ENCODE measurements at regions not wholly inside any gene's neighbourhood (a gene's known extent, or its start where the extent isn't known, plus 50 kb on each side); places are given as distances from the start of the nearest gene placed in this dataset.

- Histone ChIP-seq H3K27me3 (replicated peaks; ENCODE audit: control insufficient read depth, insufficient read depth, low read length, poor library complexity, severe bottlenecking) (no peaks in the 10 kb centered on the region), H3K27ac (ENCODE audit: insufficient read depth, low read length, poor library complexity, severe bottlenecking) (no peak overlapping the region), H3K4me3 (ENCODE audit: insufficient read depth, low read depth, low read length, poor library complexity, severe bottlenecking) (no peak overlapping the region), H3K4me1 (ENCODE audit: control insufficient read depth, insufficient read depth, low read length, poor library complexity, severe bottlenecking) (no peaks in the 10 kb centered on the region), H3K9me3 (ENCODE audit: control insufficient read depth, low read length) (no peaks in the 10 kb centered on the region), H3K36me3 (ENCODE audit: control insufficient read depth, insufficient read depth, low read length) (no peaks in the 10 kb centered on the region)
- DNase-seq = no peak
These were observed 177.6 kb downstream of the STK31 start for GRCh38 chr7:23887660-23888059.

- Histone ChIP-seq H3K9me3 (ENCODE audit: control insufficient read depth, low read length) (no peaks in the 10 kb centered on the region), H3K27me3 (replicated peaks; ENCODE audit: control insufficient read depth, insufficient read depth, low read length, poor library complexity, severe bottlenecking) (no peaks in the 10 kb centered on the region), H3K36me3 (ENCODE audit: control insufficient read depth, insufficient read depth, low read length) (no peaks in the 10 kb centered on the region), H3K4me3 (ENCODE audit: insufficient read depth, low read depth, low read length, poor library complexity, severe bottlenecking) (no peak overlapping the region), H3K27ac (ENCODE audit: insufficient read depth, low read length, poor library complexity, severe bottlenecking) (no peak overlapping the region), H3K4me1 (ENCODE audit: control insufficient read depth, insufficient read depth, low read length, poor library complexity, severe bottlenecking) (peaks cover 2% of the 10 kb centered on the region)
- no peak for DNase-seq
These were observed 178.9 kb downstream of the STK31 start for GRCh38 chr7:23888958-23889357.

- H3K27ac ChIP-seq (ENCODE audit: insufficient read depth, low read length, poor library complexity, severe bottlenecking) = no peak overlapping the region
These were observed 179.5 kb downstream of the STK31 start for GRCh38 chr7:23889566-23889965.

GRCh38 chr7:23892019-23892418 lies 182.0 kb downstream of the STK31 start:
- Histone ChIP-seq H3K27ac (ENCODE audit: insufficient read depth, low read length, poor library complexity, severe bottlenecking) (no peak overlapping the region), H3K27me3 (replicated peaks; ENCODE audit: control insufficient read depth, insufficient read depth, low read length, poor library complexity, severe bottlenecking) (peaks cover 3% of the 10 kb centered on the region), H3K4me3 (ENCODE audit: insufficient read depth, low read depth, low read length, poor library complexity, severe bottlenecking) (no peak overlapping the region), H3K36me3 (ENCODE audit: control insufficient read depth, insufficient read depth, low read length) (no peaks in the 10 kb centered on the region), H3K4me1 (ENCODE audit: control insufficient read depth, insufficient read depth, low read length, poor library complexity, severe bottlenecking) (peaks cover 9% of the 10 kb centered on the region), H3K9me3 (ENCODE audit: control insufficient read depth, low read length) (no peaks in the 10 kb centered on the region)
- no peak for DNase-seq

More at GRCh38 chr7:23889566-23889965, 179.5 kb downstream of the STK31 start:
- no peaks in the 10 kb centered on the region for H3K36me3 ChIP-seq (ENCODE audit: control insufficient read depth, insufficient read depth, low read length)
- peaks cover 8% of the 10 kb centered on the region for H3K4me1 ChIP-seq (ENCODE audit: control insufficient read depth, insufficient read depth, low read length, poor library complexity, severe bottlenecking)
- H3K4me3 ChIP-seq (ENCODE audit: insufficient read depth, low read depth, low read length, poor library complexity, severe bottlenecking) = no peak overlapping the region
- H3K27me3 ChIP-seq (replicated peaks; ENCODE audit: control insufficient read depth, insufficient read depth, low read length, poor library complexity, severe bottlenecking) = peaks cover under 1% of the 10 kb centered on the region
- no peaks in the 10 kb centered on the region for H3K9me3 ChIP-seq (ENCODE audit: control insufficient read depth, low read length)
- no peak for DNase-seq

- Histone ChIP-seq H3K36me3 (ENCODE audit: control insufficient read depth, insufficient read depth, low read length) (no peaks in the 10 kb centered on the region), H3K9me3 (ENCODE audit: control insufficient read depth, low read length) (no peaks in the 10 kb centered on the region), H3K27me3 (replicated peaks; ENCODE audit: control insufficient read depth, insufficient read depth, low read length, poor library complexity, severe bottlenecking) (peaks cover 3% of the 10 kb centered on the region), H3K4me1 (ENCODE audit: control insufficient read depth, insufficient read depth, low read length, poor library complexity, severe bottlenecking) (peaks cover 9% of the 10 kb centered on the region), H3K27ac (ENCODE audit: insufficient read depth, low read length, poor library complexity, severe bottlenecking) (no peak overlapping the region), H3K4me3 (ENCODE audit: insufficient read depth, low read depth, low read length, poor library complexity, severe bottlenecking) (no peak overlapping the region)
- DNase-seq = no peak
These were observed 183.3 kb downstream of the STK31 start for GRCh38 chr7:23893176-23893941.

GRCh38 chr7:23893942-23894891 lies 184.2 kb downstream of the STK31 start:
- Histone ChIP-seq H3K9me3 (ENCODE audit: control insufficient read depth, low read length) (no peaks in the 10 kb centered on the region), H3K36me3 (ENCODE audit: control insufficient read depth, insufficient read depth, low read length) (no peaks in the 10 kb centered on the region), H3K27me3 (replicated peaks; ENCODE audit: control insufficient read depth, insufficient read depth, low read length, poor library complexity, severe bottlenecking) (peaks cover 3% of the 10 kb centered on the region), H3K4me1 (ENCODE audit: control insufficient read depth, insufficient read depth, low read length, poor library complexity, severe bottlenecking) (peaks cover 9% of the 10 kb centered on the region), H3K27ac (ENCODE audit: insufficient read depth, low read length, poor library complexity, severe bottlenecking) (no peak overlapping the region), H3K4me3 (ENCODE audit: insufficient read depth, low read depth, low read length, poor library complexity, severe bottlenecking) (no peak overlapping the region)
- no peak for DNase-seq

- Histone ChIP-seq H3K9me3 (ENCODE audit: control insufficient read depth, low read length) (no peaks in the 10 kb centered on the region), H3K4me1 (ENCODE audit: control insufficient read depth, insufficient read depth, low read length, poor library complexity, severe bottlenecking) (peaks cover 9% of the 10 kb centered on the region), H3K4me3 (ENCODE audit: insufficient read depth, low read depth, low read length, poor library complexity, severe bottlenecking) (no peak overlapping the region), H3K27me3 (replicated peaks; ENCODE audit: control insufficient read depth, insufficient read depth, low read length, poor library complexity, severe bottlenecking) (peaks cover 3% of the 10 kb centered on the region), H3K36me3 (ENCODE audit: control insufficient read depth, insufficient read depth, low read length) (no peaks in the 10 kb centered on the region), H3K27ac (ENCODE audit: insufficient read depth, low read length, poor library complexity, severe bottlenecking) (no peak overlapping the region)
- no peak for DNase-seq
These were observed 185.0 kb downstream of the STK31 start for GRCh38 chr7:23894892-23895569.

GRCh38 chr7:23895666-23896096 lies 185.7 kb downstream of the STK31 start:
- H3K9me3 ChIP-seq (ENCODE audit: control insufficient read depth, low read length) = no peaks in the 10 kb centered on the region
- H3K27ac ChIP-seq (ENCODE audit: insufficient read depth, low read length, poor library complexity, severe bottlenecking) = no peak overlapping the region
- no peak for DNase-seq
- no peak overlapping the region for H3K4me3 ChIP-seq (ENCODE audit: insufficient read depth, low read depth, low read length, poor library complexity, severe bottlenecking)
- no peaks in the 10 kb centered on the region for H3K36me3 ChIP-seq (ENCODE audit: control insufficient read depth, insufficient read depth, low read length)
- H3K4me1 ChIP-seq (ENCODE audit: control insufficient read depth, insufficient read depth, low read length, poor library complexity, severe bottlenecking) = peaks cover 9% of the 10 kb centered on the region
- H3K27me3 ChIP-seq (replicated peaks; ENCODE audit: control insufficient read depth, insufficient read depth, low read length, poor library complexity, severe bottlenecking) = peaks cover 3% of the 10 kb centered on the region

- Histone ChIP-seq H3K36me3 (ENCODE audit: control insufficient read depth, insufficient read depth, low read length) (no peaks in the 10 kb centered on the region), H3K27ac (ENCODE audit: insufficient read depth, low read length, poor library complexity, severe bottlenecking) (no peak overlapping the region), H3K4me1 (ENCODE audit: control insufficient read depth, insufficient read depth, low read length, poor library complexity, severe bottlenecking) (peaks cover 9% of the 10 kb centered on the region), H3K9me3 (ENCODE audit: control insufficient read depth, low read length) (no peaks in the 10 kb centered on the region), H3K27me3 (replicated peaks; ENCODE audit: control insufficient read depth, insufficient read depth, low read length, poor library complexity, severe bottlenecking) (peaks cover 3% of the 10 kb centered on the region), H3K4me3 (ENCODE audit: insufficient read depth, low read depth, low read length, poor library complexity, severe bottlenecking) (no peak overlapping the region)
- DNase-seq = no peak
These were observed 188.6 kb downstream of the STK31 start for GRCh38 chr7:23898619-23899018.

Measured in effector memory CD4-positive, alpha-beta T cell (primary cell).